Activated CD4-positive, alpha-beta T cell treated with anti-CD3 and anti-CD28 coated beads for 36 hours (primary cell): ENCODE measurements at regions not wholly inside any gene's neighbourhood (a gene's known extent, or its start where the extent isn't known, plus 50 kb on each side); places are given as distances from the start of the nearest gene placed in this dataset.

ENCODE experiments used
- ATAC-seq: fragments of 200-7000 bp; cut with Tn5 transposase; one replicate; pipeline ENCODE4 v1.10.0; 2021; ENCODE audit warnings: mild to moderate bottlenecking, moderate library complexity
- CTCF ChIA-PET: fragments of 350-600 bp; sonication (Branson Sonifier 250); formaldehyde crosslinking; loops from one replicate; lab custom pipeline; 2021; ENCODE audit warnings: antibody characterized with exemption; lab: Charles Lee
- POLR2A ChIA-PET: fragments of 350-600 bp; sonication (Branson Sonifier 250); formaldehyde crosslinking; loops from one replicate; lab custom pipeline; 2021; ENCODE audit warnings: antibody characterized with exemption, inconsistent platforms; lab: Charles Lee
- DNase-seq: peaks from one replicate; pipeline ENCODE4 v3.0.0-alpha.2; 2020
- H3K27ac Mint-ChIP-seq: one replicate; pipeline ENCODE4 v1.8.0; 2021; ENCODE audit warnings: mixed read lengths
- H3K27me3 Mint-ChIP-seq: one replicate; pipeline ENCODE4 v1.8.0; 2021; ENCODE audit warnings: mixed read lengths
- H3K36me3 Mint-ChIP-seq: one replicate; pipeline ENCODE4 v1.8.0; 2021; ENCODE audit warnings: low read depth, mixed read lengths
- H3K4me1 Mint-ChIP-seq: one replicate; pipeline ENCODE4 v1.8.0; 2021; ENCODE audit warnings: mixed read lengths
- H3K4me3 Mint-ChIP-seq: one replicate; pipeline ENCODE4 v1.8.0; 2021; ENCODE audit warnings: mild to moderate bottlenecking, moderate library complexity, mixed read lengths
- H3K9me3 Mint-ChIP-seq: one replicate; pipeline ENCODE4 v1.8.0; 2021; ENCODE audit warnings: low read depth, mixed read lengths
- intact Hi-C, 2 experiments: fragments of 100-400 bp; cut with DNase I in 1 of 2; cut with micrococcal nuclease in 1 of 2; formaldehyde crosslinking; loops; one replicate each; pipeline versions ENCODE4 v1.14.2 to v1.15.1; 2022 to 2024; cut with DNase I, micrococcal nuclease

- CTCF ChIA-PET: no interaction called here
- DNase-seq: no peak
- H3K36me3 Mint-ChIP-seq: no peaks in the 10 kb centered on the region
Observed at GRCh38 chr1:8092657-8093056, 66.5 kb upstream of the ERRFI1 start.

GRCh38 chr1:8091691-8092090 is 65.6 kb upstream of the ERRFI1 start:
- CTCF ChIA-PET: no interaction called here
- Mint-ChIP-seq H3K27ac (no peak overlapping the region), H3K27me3 (peaks cover 14% of the 10 kb centered on the region), H3K36me3 (no peaks in the 10 kb centered on the region), H3K4me3 (no peak overlapping the region), H3K9me3 (peaks cover 3% of the 10 kb centered on the region), H3K4me1 (peaks cover 40% of the 10 kb centered on the region)
- DNase-seq (no peak), ATAC-seq (no peak)
- intact Hi-C loops: loop anchor here in 1 of 2 experiments (10.0 kb wide), 1 partner anchor 433 kb away; no protein-coding TSS in a partner anchor
- POLR2A ChIA-PET: no interaction called here

More at GRCh38 chr1:8092657-8093056, 66.5 kb upstream of the ERRFI1 start:
- Mint-ChIP-seq H3K27me3 (peaks cover 14% of the 10 kb centered on the region), H3K4me1 (peaks cover 50% of the 10 kb centered on the region), H3K4me3 (no peak overlapping the region), H3K27ac (no peak overlapping the region), H3K9me3 (peaks cover 3% of the 10 kb centered on the region)
- intact Hi-C loops: loop anchor here in 1 of 2 experiments (10.0 kb wide), 1 partner anchor 432 kb away; no protein-coding TSS in a partner anchor
- POLR2A ChIA-PET: interaction anchor here (0.8 kb wide), 1 partner anchor 23 kb away, joined by 3 read pairs; no protein-coding TSS in a partner anchor
- no peak for ATAC-seq

GRCh38 chr1:8090241-8090702 is 64.2 kb upstream of the ERRFI1 start:
- DNase-seq (no peak), ATAC-seq (peak; percentile 62)
- intact Hi-C loops: loop anchor here in 1 of 2 experiments (10.0 kb wide), 1 partner anchor 435 kb away; no protein-coding TSS in a partner anchor
- peaks cover 27% of the 10 kb centered on the region for H3K4me1 Mint-ChIP-seq
- no peaks in the 10 kb centered on the region for H3K36me3 Mint-ChIP-seq
- no peaks in the 10 kb centered on the region for H3K9me3 Mint-ChIP-seq
- ChIA-PET POLR2A (no interaction called here), CTCF (no interaction called here)
- H3K27me3 Mint-ChIP-seq: peaks cover 14% of the 10 kb centered on the region
- H3K4me3 Mint-ChIP-seq: no peak overlapping the region
- peak overlapping the region; percentile 75 for H3K27ac Mint-ChIP-seq

- Mint-ChIP-seq H3K36me3 (no peaks in the 10 kb centered on the region), H3K4me3 (no peak overlapping the region), H3K27ac (peak overlapping the region; percentile 23), H3K4me1 (peaks cover 21% of the 10 kb centered on the region), H3K27me3 (peaks cover 14% of the 10 kb centered on the region), H3K9me3 (no peaks in the 10 kb centered on the region)
- DNase-seq: peak; percentile 14
- intact Hi-C loops: loop anchor here in 1 of 2 experiments (10.0 kb wide), 1 partner anchor 435 kb away; no protein-coding TSS in a partner anchor
- ChIA-PET CTCF (no interaction called here), POLR2A (no interaction called here)
- peak; percentile 58 for ATAC-seq
Observed at GRCh38 chr1:8089535-8090228, 63.6 kb upstream of the ERRFI1 start.

GRCh38 chr1:8086055-8086454 is 59.9 kb upstream of the ERRFI1 start:
- Mint-ChIP-seq H3K27me3 (peaks cover 4% of the 10 kb centered on the region), H3K4me3 (no peak overlapping the region), H3K9me3 (no peaks in the 10 kb centered on the region), H3K27ac (no peak overlapping the region), H3K36me3 (no peaks in the 10 kb centered on the region), H3K4me1 (peaks cover 14% of the 10 kb centered on the region)
- ATAC-seq (no peak), DNase-seq (no peak)
- POLR2A ChIA-PET: no interaction called here
- intact Hi-C loops: no loop called here
- CTCF ChIA-PET: interaction anchor here (0.6 to 1.2 kb wide), 3 partner anchors 11 to 995 kb away, joined by 3 to 5 read pairs (median 4); no protein-coding TSS in a partner anchor

- intact Hi-C loops: no loop called here
- CTCF ChIA-PET: interaction anchor here (0.7 kb wide), 1 partner anchor 520 kb away, joined by 3 read pairs; no protein-coding TSS in a partner anchor
- Mint-ChIP-seq H3K36me3 (no peaks in the 10 kb centered on the region), H3K9me3 (no peaks in the 10 kb centered on the region), H3K4me1 (peaks cover 7% of the 10 kb centered on the region), H3K27me3 (peaks cover 5% of the 10 kb centered on the region), H3K27ac (no peak overlapping the region), H3K4me3 (no peak overlapping the region)
- POLR2A ChIA-PET: no interaction called here
- ATAC-seq (no peak), DNase-seq (no peak)
Observed at GRCh38 chr1:8084913-8085312, 58.8 kb upstream of the ERRFI1 start.

GRCh38 chr1:8083739-8084484 is 57.8 kb upstream of the ERRFI1 start:
- no peaks in the 10 kb centered on the region for H3K4me1 Mint-ChIP-seq
- H3K27me3 Mint-ChIP-seq: peaks cover 5% of the 10 kb centered on the region
- POLR2A ChIA-PET: no interaction called here
- no peaks in the 10 kb centered on the region for H3K36me3 Mint-ChIP-seq
- no peak overlapping the region for H3K4me3 Mint-ChIP-seq
- ATAC-seq: no peak
- no peak overlapping the region for H3K27ac Mint-ChIP-seq
- H3K9me3 Mint-ChIP-seq: no peaks in the 10 kb centered on the region
- DNase-seq: no peak
- CTCF ChIA-PET: no interaction called here
- intact Hi-C loops: no loop called here

GRCh38 chr1:8082945-8083344 is 56.8 kb upstream of the ERRFI1 start:
- DNase-seq: no peak
- CTCF ChIA-PET: no interaction called here
- H3K36me3 Mint-ChIP-seq: no peaks in the 10 kb centered on the region
- H3K27me3 Mint-ChIP-seq: peaks cover 4% of the 10 kb centered on the region
- no peaks in the 10 kb centered on the region for H3K9me3 Mint-ChIP-seq
- H3K4me3 Mint-ChIP-seq: no peak overlapping the region
- POLR2A ChIA-PET: no interaction called here
- peaks cover 5% of the 10 kb centered on the region for H3K4me1 Mint-ChIP-seq
- intact Hi-C loops: no loop called here
- no peak overlapping the region for H3K27ac Mint-ChIP-seq
- no peak for ATAC-seq

- no peak overlapping the region for H3K4me3 Mint-ChIP-seq
- H3K9me3 Mint-ChIP-seq: no peaks in the 10 kb centered on the region
- DNase-seq (peak; percentile 14), ATAC-seq (peak; percentile 74)
- peaks cover 5% of the 10 kb centered on the region for H3K4me1 Mint-ChIP-seq
- H3K27me3 Mint-ChIP-seq: peaks cover 6% of the 10 kb centered on the region
- intact Hi-C loops: no loop called here
- H3K36me3 Mint-ChIP-seq: no peaks in the 10 kb centered on the region
- H3K27ac Mint-ChIP-seq: no peak overlapping the region
- ChIA-PET CTCF (no interaction called here), POLR2A (no interaction called here)
Observed at GRCh38 chr1:8078176-8078671, 52.1 kb upstream of the ERRFI1 start.

- no peak overlapping the region for H3K27ac Mint-ChIP-seq
- ChIA-PET POLR2A (no interaction called here), CTCF (interaction anchor here (0.9 kb wide), 1 partner anchor 208 kb away, joined by 4 read pairs; no protein-coding TSS in a partner anchor)
- no peak overlapping the region for H3K4me3 Mint-ChIP-seq
- ATAC-seq: no peak
- DNase-seq: no peak
- no peaks in the 10 kb centered on the region for H3K9me3 Mint-ChIP-seq
- peaks cover 5% of the 10 kb centered on the region for H3K4me1 Mint-ChIP-seq
- no peaks in the 10 kb centered on the region for H3K36me3 Mint-ChIP-seq
- peaks cover 6% of the 10 kb centered on the region for H3K27me3 Mint-ChIP-seq
- intact Hi-C loops: no loop called here
Observed at GRCh38 chr1:8077602-8078001, 51.5 kb upstream of the ERRFI1 start.

GRCh38 chr1:8077120-8077573 is 51.0 kb upstream of the ERRFI1 start:
- ChIA-PET CTCF (interaction anchor here (0.9 kb wide), 1 partner anchor 209 kb away, joined by 4 read pairs; no protein-coding TSS in a partner anchor), POLR2A (no interaction called here)
- Mint-ChIP-seq H3K27me3 (peaks cover 6% of the 10 kb centered on the region), H3K4me1 (peaks cover 5% of the 10 kb centered on the region), H3K9me3 (no peaks in the 10 kb centered on the region), H3K27ac (no peak overlapping the region), H3K36me3 (no peaks in the 10 kb centered on the region), H3K4me3 (no peak overlapping the region)
- ATAC-seq: no peak
- no peak for DNase-seq
- intact Hi-C loops: no loop called here
